Osteoblast (primary cell): ENCODE measurements at regions not wholly inside any gene's neighbourhood (a gene's known extent, or its start where the extent isn't known, plus 50 kb on each side); places are given as distances from the start of the nearest gene placed in this dataset.

Source experiments
- DNase-seq: peaks from one replicate; pipeline ENCODE4 v3.0.0; 2011; ENCODE audit warnings: low spot score, mixed read lengths; ENCODE audit not compliant: insufficient read length; ENCODE audit errors: missing footprints
- H2AFZ ChIP-seq: 2 replicates; pipeline ENCODE4 v1.6.0; 2011; ENCODE audit warnings: mild to moderate bottlenecking, low read length
- H3K27ac ChIP-seq: 2 replicates; pipeline ENCODE4 v1.5.1; 2011; ENCODE audit warnings: mild to moderate bottlenecking, low read depth, low read length, moderate library complexity
- H3K27me3 ChIP-seq: 2 replicates; pipeline ENCODE4 v1.6.0; 2012; ENCODE audit warnings: mild to moderate bottlenecking, control low read depth, inconsistent platforms, low read length, moderate library complexity; ENCODE audit not compliant: insufficient read depth
- H3K36me3 ChIP-seq: 2 replicates; pipeline ENCODE4 v1.5.1; 2011; ENCODE audit warnings: mild to moderate bottlenecking, low read length, control low read depth, moderate library complexity; ENCODE audit not compliant: insufficient read depth
- H3K4me1 ChIP-seq: 2 replicates; pipeline ENCODE4 v1.5.1; 2011; ENCODE audit warnings: mild to moderate bottlenecking, low read length, control low read depth, moderate library complexity; ENCODE audit not compliant: insufficient read depth
- H3K4me2 ChIP-seq: 2 replicates; pipeline ENCODE4 v1.6.0; 2011; ENCODE audit warnings: mild to moderate bottlenecking, low read length; ENCODE audit not compliant: insufficient read depth
- H3K4me3 ChIP-seq: fragments of 200-600 bp; sonication (generic); 3 replicates; pipeline ENCODE4 v1.5.1; 2012; ENCODE audit warnings: mild to moderate bottlenecking, low read length, inconsistent platforms; ENCODE audit not compliant: insufficient read depth
- H3K79me2 ChIP-seq: 2 replicates; pipeline ENCODE4 v1.6.0; 2012; ENCODE audit warnings: mild to moderate bottlenecking, low read length, control low read depth, inconsistent platforms; ENCODE audit not compliant: insufficient read depth
- H3K9me3 ChIP-seq: 2 replicates; pipeline ENCODE4 v1.5.1; 2011; ENCODE audit warnings: low read depth, low read length, control low read depth
- H4K20me1 ChIP-seq: 2 replicates; pipeline ENCODE4 v1.6.0; 2012; ENCODE audit warnings: mild to moderate bottlenecking, low read length, control low read depth; ENCODE audit not compliant: insufficient read depth
- CTCF ChIP-seq: IDR thresholded peaks from 2 replicates; pipeline ENCODE4 v1.5.1; 2011; ENCODE audit warnings: mild to moderate bottlenecking, low read depth, low read length, moderate library complexity; ENCODE audit errors: extremely low read depth

- Histone ChIP-seq H3K27me3 (peaks cover 44% of the 10 kb centered on the region), H3K27ac (no peak overlapping the region), H3K79me2 (no peaks in the 10 kb centered on the region), H3K4me1 (no peaks in the 10 kb centered on the region), H4K20me1 (no peaks in the 10 kb centered on the region), H3K4me2 (no peak overlapping the region), H3K9me3 (no peaks in the 10 kb centered on the region), H3K4me3 (no peak overlapping the region), H2AFZ (no peak overlapping the region), H3K36me3 (no peaks in the 10 kb centered on the region)
- no peak for TF ChIP-seq CTCF
- DNase-seq: no peak
Observed at GRCh38 chr11:45432100-45432499, 146.0 kb upstream of the SYT13 start.

GRCh38 chr11:45431046-45432018, 145.2 kb upstream of the SYT13 start:
- H3K36me3 ChIP-seq: no peaks in the 10 kb centered on the region
- no peak overlapping the region for H3K4me3 ChIP-seq
- no peak overlapping the region for H2AFZ ChIP-seq
- no peak for DNase-seq
- no peaks in the 10 kb centered on the region for H4K20me1 ChIP-seq
- TF ChIP-seq CTCF: no peak
- H3K27me3 ChIP-seq: peaks cover 44% of the 10 kb centered on the region
- H3K9me3 ChIP-seq: no peaks in the 10 kb centered on the region
- H3K4me1 ChIP-seq: no peaks in the 10 kb centered on the region
- no peaks in the 10 kb centered on the region for H3K79me2 ChIP-seq
- H3K27ac ChIP-seq: no peak overlapping the region
- no peak overlapping the region for H3K4me2 ChIP-seq

GRCh38 chr11:45430361-45430760, 144.2 kb upstream of the SYT13 start:
- H3K4me2 ChIP-seq: no peak overlapping the region
- no peak for DNase-seq
- H4K20me1 ChIP-seq: no peaks in the 10 kb centered on the region
- no peak for TF ChIP-seq CTCF
- no peaks in the 10 kb centered on the region for H3K36me3 ChIP-seq
- H3K4me3 ChIP-seq: no peak overlapping the region
- H3K27ac ChIP-seq: no peak overlapping the region
- no peaks in the 10 kb centered on the region for H3K9me3 ChIP-seq
- H2AFZ ChIP-seq: no peak overlapping the region
- no peaks in the 10 kb centered on the region for H3K4me1 ChIP-seq
- no peaks in the 10 kb centered on the region for H3K79me2 ChIP-seq
- peaks cover 40% of the 10 kb centered on the region for H3K27me3 ChIP-seq

- Histone ChIP-seq H3K4me2 (no peak overlapping the region), H3K36me3 (no peaks in the 10 kb centered on the region), H3K79me2 (no peaks in the 10 kb centered on the region), H3K4me3 (no peak overlapping the region), H3K9me3 (no peaks in the 10 kb centered on the region), H3K27me3 (peaks cover 36% of the 10 kb centered on the region), H3K4me1 (no peaks in the 10 kb centered on the region), H2AFZ (no peak overlapping the region), H4K20me1 (no peaks in the 10 kb centered on the region), H3K27ac (no peak overlapping the region)
- DNase-seq: no peak
- no peak for TF ChIP-seq CTCF
Observed at GRCh38 chr11:45429719-45430118, 143.6 kb upstream of the SYT13 start.
